GM04503 (cell line): ENCODE measurements at regions not wholly inside any gene's neighbourhood (a gene's known extent, or its start where the extent isn't known, plus 50 kb on each side); places are given as distances from the start of the nearest gene placed in this dataset.

ENCODE experiments used
- DNase-seq: peaks from one replicate; pipeline ENCODE4 v3.0.0-alpha.2; 2012; ENCODE audit warnings: low read depth

DNA sequence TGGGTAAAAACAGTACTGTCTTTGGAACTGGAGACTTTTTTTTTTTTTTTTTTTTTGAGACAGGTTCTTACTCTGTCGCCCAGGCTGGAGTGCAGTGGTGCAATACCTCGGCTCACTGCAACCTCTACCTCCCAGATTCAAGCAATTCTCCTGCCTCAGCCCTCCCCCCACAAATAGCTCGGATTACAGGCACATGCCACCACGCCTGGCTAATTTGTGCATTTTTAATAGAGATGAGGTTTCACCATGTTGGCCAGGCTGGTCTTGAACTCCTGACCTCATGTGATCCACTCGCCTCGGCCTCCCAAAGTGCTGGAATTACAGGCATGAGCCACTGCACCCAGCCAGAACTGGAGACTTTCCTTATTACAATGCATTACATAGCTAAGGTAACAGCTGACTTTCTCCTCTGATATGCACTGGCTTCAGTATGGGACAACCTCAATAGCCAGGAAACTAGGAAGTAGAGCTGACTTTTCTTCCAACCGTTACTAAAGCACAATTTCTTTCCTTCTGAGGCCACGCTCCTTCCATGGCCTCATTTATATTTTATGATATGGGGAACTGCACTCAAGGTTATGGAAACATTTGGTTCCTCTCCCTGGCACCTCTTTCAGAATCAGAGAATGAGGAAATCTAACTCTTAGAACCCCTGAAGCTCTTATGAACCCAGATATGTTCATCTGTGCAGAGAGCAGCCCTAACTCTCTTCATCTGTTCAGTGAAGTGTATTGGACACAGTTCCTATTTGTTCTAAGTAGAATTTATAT lies 53.5 kb upstream of the FAM9B start:
- no peak for DNase-seq

DNA sequence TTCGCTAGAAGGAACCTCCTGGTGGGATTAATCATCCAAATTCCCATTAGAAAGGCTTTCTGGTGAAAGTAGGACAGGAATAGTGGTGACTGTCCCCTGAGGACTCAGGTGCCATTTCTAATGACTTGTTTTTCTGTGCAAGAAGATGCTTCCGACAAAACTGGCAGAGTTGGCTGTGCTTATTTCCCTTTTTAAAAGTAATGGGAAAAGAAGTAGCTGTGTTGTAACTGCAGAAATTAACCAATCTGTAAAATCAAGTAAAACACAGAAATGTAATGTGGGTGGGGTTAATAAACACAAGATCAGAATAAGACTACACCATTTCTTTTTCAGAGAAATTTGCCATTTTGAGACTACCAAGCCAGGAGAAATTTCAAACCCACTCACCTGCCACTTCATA lies 55.0 kb upstream of the FAM9B start:
- DNase-seq = no peak

DNA sequence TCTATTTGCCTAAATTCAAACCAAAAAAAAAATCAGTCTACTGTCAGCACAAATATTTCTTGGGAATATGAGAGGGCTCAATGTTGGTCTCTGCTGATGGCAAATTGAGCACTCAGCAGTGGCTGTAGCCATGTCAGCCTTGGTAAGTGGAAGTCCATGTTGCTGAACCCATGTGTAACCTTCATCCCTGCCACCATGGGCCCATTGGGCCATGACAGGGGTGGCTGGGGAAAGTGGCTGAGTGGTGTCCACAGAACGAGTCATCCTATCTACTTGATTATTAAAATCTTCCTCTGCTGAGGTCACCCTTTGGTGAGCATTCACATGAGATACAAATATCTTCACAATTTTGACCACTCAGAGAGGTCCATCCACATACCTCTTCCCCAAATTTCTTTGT lies 56.8 kb upstream of the FAM9B start:
- no peak for DNase-seq

DNA sequence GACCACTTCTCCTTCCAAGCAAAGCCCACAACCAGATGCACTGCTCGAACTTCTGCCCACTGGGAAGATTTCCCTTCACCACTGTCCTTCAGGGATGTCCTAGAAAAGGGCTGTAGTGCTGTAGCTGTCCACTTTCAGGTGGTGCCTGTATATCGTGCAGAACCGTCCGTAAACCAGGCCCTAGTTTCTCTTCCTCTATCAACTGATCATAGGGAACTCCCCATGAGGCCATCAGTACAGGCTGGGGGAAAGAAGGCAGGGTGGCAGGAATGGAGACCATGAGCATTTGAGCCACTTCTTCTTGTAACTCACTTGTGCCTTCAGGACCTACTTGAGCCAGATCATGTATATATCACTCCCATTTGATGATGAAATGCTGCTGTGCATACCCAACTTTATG lies 57.3 kb upstream of the FAM9B start:
- DNase-seq = no peak

DNA sequence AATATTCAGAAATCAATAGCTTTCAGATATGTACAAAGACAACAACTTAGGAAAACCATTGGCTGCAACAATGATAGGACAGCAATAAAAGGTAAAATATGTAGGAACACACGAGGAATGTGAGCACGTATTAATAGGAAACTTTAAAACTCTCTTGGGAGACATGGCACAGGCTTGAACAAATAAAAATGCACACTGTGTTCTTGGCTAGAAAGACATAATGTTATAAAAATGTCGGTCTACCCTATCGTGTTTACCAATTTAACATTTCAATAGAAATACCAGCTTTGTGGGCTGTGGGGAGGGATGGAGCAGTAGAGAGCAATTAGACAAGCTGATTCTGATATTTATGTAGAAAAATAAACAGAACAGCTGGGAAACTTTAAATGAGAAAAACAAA lies 69.0 kb upstream of the FAM9B start:
- DNase-seq = no peak

DNA sequence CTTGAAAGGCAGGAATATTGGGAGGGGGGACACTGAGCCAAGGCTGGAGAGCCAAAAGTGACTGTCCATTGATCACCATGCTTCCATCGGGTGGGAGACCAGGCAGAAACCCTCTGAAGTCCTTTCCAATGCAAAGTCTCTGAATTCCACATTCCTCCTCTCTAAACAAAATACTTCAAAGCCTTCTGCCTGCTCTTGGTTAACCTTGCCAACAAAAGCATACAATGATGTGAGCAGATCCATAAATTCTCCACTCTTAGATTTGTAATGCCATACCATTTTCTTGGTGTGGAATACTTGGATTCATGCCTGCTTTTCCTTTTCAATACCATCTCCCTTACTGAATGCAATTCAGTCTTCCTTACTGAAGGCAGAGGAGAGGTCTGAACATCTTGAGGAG lies 74.1 kb upstream of the FAM9B start:
- no peak for DNase-seq

DNA sequence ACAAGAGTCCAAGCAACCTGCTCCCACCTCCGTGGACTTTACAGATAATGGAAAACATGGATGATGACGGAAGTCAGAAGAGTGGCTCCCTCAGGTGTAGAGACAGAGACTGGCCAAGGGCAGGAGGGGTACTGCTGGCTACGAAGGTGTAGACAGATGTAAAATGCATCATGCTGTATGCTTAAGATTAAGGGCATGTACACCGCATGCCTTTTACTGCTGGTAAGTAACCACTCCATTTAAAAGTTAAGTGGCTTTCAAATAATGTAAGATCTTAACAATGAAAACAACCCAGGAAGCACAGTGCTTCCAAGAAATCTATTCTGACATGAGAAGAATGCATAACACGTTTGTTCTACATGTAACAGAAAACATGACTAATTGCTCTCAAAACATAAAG lies 76.9 kb upstream of the FAM9B start:
- no peak for DNase-seq

DNA sequence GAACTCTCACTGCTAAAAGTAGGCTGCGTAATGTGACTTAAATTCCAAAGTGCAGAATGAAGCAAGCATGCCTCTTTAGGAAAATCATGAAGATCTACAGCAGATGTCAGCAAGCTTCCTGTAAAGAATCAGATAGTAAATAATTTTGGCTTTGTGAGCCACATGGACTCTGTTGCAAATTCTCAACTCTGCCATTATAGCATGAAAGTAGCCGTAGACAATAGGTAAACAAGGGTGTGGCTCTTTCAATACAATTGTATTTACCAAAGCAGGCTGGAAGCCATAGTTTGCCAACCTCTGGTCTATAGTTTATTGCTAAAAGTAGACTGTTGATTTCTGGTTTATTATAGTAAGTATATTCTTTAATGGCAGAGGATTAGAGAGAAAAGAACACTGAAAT lies 80.3 kb upstream of the FAM9B start:
- DNase-seq = no peak

DNA sequence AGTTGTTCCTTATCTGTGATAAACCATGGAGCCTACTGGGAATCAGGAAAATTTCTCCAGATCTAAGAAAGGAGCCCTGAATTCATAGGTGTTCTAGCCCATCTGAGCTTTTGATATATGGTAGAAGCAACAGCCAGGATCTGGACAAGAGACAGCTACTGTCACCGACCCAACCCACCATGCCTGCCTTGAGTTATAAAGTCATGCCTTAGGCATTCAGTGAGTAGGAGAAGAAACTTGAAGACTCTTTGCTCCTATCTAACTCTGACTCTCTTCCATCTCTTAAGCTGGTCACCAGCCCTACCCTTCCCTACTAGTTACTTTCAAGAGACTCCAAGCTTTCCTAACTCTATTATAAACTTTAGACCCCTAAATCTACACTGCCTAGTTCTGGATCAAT lies 83.9 kb upstream of the FAM9B start:
- DNase-seq = no peak

DNA sequence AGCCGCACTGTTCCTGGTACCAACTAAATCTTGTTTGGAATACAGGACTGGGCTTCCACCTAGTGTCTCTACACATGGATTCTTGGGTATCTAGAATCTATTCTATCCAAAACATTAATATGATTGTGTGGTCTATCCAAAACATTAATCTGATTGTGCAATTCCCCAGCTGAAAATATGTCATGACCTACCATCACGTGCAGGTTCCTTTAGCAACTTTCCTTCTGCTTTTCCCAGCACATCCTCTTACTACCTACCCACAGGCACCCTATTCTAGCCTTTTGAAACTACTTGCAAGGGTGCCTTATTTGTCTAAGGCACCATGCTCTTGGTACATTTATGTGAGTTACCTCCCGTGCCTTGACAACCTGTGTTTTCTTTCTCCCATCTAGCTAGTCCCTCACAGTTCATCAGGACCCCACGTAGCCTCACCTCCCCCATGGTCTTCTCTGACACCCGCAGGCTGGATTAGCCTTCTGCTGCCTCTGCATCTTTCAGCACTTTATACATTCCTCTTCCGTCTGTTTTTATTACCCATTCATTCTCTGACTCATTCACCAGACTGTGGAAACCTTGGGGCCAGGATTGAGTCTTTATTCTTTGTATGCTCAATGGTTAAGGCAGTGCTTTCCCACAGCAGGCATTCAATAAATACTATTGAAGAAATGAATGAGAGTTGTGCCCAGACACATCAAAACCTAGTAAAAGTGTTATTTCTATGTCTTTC lies 88.8 kb upstream of the FAM9B start:
- DNase-seq = no peak

DNA sequence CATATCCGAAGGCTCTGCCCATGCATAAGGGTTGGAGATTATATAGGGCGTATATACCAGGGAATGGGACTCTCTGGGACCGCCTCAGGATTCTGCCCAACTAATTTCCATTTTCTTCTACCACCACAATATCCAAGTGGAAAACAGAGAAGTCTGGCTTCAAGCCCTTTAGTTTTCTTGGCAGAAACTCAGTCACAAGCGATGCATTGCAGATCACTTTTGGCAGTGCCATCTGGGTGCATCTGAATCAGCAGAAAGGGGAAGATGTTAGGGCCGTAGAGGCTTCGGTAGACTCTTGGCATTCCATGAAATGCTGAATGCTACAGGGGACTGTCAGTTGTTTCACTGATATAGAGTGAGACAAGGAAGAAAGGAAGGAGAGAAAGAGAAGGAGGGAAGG lies 94.1 kb upstream of the FAM9B start:
- DNase-seq = no peak

DNA sequence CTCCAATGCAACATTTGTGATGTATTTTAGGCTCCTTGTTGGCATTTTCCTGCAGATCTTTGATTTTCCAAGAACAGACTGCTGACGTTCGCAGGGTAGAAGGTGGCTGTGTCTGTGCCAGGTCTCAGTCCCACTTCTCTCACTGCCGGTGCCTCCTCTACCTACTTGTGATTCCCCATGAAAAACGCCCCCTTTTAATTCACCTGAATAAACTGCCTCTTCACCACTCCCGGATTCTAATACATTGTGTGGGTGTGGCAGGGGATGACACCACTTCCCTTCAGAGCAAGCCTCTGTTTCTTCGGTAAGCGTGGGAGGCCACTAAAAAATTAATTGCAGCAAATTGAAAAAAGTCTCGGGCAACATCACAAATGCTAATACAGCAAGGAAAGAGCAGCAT lies 96.1 kb upstream of the FAM9B start:
- DNase-seq = no peak

DNA sequence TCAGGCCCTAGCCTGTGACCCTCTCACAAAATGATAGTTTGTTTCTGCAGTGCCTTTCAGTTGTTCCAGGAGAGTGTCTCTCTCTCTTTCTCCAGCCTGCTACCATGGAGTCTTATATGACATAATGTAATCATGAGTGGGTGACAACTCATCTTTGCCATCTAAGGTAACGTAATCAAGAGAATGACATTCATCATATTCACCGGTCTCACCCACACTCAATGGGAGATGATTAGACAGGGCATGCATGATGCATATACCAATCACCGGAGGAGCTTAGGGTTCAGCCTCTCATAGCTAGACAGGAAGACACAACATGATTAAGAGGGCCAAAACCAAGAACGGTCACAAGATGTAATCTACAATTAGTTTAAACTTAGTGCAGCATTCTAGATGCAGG lies 97.1 kb upstream of the FAM9B start:
- DNase-seq = no peak

DNA sequence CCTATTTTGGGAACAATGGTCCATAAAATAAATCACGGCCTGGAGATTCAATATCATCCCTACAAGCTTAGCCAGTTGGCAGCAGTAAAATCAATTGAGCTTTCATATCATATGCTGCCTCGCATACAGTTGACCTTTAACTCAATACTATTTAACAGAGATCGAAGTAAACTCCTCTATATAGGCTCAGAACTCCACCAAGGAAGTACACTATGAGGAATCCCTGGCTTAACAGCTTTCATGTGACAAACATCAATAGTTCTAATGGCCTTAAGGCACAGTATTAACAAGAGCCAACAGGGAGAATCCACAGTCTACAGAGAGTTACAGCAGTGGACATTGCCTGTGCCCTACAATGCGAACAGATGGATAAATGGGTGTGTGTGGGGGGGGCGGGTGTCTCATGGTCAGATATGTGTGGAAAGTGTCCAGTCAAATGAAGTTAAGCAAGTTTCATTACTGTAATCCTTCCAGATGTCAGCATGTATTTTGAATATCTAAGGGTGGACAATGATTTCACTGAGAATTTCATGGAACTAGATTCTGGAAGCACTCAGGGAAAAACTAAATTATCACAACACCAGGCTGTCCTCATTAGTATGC lies 98.2 kb upstream of the FAM9B start:
- no peak for DNase-seq

DNA sequence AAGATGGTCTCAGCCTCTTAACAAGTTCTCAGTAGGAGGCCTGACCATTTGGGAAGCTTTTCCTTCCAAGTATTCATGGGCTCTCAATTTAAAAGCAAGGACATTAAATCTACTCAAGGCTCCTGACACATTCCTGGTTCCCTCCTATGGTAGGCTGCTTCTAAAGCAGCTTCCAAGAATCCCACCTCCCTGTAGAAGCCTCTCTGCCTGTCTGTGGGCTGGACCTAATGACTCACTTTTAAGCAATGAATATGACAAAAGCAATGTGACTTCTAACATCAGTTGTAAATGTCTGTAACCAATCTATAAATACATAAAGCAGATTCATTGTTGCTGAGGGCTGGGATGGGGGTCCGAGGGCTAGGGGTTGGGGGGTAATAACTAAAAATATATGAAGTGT lies 99.5 kb upstream of the FAM9B start:
- no peak for DNase-seq

DNA sequence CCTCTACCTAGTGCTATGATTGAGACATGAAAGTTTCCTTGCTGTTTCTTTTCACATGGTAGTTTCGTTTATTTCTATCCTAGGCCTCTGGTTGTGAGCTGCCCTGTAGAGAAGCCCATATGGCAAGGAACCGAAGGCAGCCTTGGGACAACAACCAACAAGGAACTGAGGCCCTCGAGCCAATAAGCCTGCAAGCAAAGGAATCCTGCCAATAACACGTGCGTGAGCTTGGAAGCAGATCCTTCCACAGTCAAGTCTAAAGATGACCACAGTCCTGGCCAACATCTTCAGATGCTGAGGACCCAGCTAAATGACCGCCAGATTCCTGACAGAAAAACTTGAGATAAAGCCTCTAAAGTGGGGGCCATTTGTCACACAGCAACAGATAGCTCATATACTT lies 100.4 kb upstream of the FAM9B start:
- no peak for DNase-seq

DNA sequence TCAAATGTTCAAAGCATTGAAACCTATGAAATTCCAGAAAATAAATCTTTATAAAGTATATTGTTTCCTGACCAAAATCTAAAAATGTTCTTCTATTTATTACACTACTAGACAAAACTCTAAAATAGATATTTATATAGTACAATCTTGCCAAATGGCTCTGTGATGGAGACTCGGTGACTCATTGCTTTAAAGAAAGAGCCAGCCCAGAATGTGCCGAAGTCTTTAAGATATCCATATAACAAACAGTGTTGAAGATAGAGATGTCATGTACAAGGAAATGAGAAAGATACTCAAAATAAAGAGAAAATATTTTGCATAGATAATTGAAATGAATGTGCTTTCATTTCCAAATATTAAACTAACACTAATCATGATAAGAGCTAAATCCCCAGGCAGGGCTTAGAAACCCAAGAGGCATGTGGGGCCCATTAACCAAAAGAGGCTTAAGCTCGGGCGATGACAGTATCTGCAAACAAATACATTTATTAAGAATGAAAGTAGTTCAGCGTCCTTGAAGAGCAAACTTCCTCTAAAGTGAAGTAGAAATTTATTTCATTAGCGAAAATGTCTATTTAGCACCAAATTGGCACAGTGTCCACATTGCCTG lies 102.1 kb upstream of the FAM9B start:
- no peak for DNase-seq

DNA sequence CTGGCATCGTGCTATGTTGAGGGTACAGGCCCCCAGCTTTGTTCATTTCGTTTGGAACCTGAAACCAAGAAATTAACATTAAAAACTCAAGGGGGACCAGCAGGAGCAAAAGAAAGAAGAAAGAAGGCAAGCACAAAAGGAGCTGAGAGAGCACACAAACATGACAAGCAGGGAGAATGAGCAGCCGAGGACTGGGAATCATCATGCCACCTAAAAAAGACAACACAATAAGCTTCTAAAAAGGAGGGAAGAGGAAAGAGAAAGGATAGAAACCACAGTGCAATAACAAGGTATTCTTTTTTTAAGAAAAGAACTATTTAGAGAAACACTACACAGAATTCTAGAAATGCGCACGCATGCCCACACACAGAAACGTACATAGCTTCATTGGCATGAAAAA lies 103.2 kb upstream of the FAM9B start:
- no peak for DNase-seq

DNA sequence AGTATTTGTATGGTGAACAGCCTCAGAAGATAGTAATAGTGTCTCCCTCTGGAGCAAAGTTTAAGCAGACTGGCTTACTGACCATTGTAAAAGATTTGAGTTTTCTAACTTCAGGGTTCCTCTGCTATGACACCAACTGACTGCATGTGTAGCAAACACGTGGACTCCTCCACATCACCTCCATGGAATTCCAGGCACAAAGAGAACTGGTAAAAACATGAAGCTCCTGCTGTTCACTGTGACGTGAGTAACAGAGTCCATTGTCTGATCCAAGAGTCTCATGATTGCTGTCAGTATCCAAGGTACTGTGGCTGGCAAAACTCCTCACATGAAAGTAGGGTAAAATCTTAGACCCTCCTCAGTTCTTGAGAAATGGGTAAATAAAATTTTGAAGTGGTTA lies 107.6 kb upstream of the FAM9B start:
- no peak for DNase-seq

DNA sequence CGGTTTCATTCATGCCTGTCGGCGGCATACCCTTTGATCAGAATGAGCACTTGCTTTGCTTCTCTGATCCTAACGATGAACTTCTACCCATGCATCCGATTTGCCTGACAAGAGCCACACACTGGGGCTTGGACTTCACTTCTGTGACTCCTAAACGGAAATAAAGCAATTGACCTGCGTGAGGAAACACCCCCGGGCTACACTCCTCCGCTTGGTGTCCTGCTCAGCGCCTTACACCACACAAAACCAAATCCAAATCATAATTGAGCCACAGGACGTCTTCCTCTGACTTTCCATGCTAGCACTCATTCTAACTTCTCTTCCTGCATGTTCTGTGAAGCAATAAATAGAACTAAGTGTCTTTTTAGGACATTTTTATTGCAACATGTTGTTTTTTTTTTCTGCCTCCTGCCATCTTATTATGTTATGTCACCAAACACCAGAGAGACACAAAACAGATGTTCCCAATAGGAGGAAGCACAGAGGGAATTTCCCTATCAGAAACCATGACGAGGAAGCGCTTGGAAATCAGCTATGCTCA lies 110.8 kb upstream of the FAM9B start:
- no peak for DNase-seq

DNA sequence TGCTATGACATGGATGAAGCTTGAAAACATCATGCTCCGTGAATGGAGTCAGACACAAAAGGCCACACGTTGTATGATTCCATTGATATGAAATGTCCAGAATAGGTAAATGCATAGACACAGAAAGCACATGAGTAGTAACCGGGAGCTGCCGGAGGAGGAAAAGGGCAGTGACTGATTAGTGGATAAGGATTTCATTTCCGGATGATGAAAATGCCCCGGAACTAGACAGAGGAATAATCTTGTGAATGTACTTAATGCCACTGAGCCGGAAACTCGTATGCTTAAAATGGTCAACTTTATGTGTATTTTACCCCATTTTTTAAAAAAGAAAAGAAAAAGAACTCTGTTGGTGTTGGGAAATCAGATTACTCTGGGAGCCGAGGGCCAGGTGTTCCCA lies 112.7 kb upstream of the FAM9B start:
- DNase-seq = no peak

DNA sequence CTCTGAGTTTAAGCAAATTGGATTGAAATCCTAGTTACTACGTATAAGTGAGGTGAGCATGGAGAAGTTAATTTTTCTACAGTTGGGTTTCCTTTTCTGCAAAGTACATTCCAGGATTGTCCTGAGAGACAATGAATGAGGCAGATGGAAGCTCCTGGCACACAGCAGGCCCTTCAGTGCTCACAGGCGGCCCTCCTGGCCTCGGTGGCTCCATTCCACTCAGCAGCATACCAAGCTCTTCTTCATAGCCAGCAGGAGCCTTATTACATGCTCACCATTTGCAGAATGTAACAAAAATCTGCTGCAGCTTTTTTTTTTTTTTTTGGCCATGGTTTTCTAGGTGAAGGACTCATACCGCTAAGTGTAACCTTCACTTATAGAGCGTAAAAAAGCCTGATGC lies 113.2 kb upstream of the FAM9B start:
- DNase-seq = no peak

DNA sequence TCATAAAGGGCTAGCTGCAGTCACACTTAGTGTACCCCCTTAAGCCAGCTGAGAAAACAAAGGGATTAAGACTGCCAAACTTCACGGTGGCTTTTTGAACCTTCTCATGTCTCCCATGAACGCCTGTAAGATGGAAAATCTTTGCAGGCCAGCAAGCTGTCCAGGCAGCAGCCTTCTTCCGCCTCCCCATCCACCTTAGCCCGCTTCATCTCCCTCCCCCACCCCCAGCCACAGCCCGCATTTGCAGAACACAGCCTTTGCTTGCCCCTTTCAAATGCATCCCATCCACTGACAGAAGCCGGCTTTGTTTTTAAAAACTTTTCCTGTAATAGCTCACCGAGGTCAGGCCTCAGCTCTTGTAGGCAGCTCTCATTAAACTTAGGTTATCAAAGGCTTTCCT lies 113.8 kb upstream of the FAM9B start:
- no peak for DNase-seq
